NCI-H69 (cell line): ENCODE measurements at regions not wholly inside any gene's neighbourhood (a gene's known extent, or its start where the extent isn't known, plus 50 kb on each side); places are given as distances from the start of the nearest gene placed in this dataset.

Experiments
- DNase-seq: peaks from one replicate; lab custom pipeline; 2025; lab: John Stamatoyannopoulos, UW

- no peak for DNase-seq
Observed at GRCh38 chr7:94810496-94810895, 96.9 kb upstream of the PPP1R9A start.

- no peak for DNase-seq
Observed at GRCh38 chr7:94813917-94814316, 93.5 kb upstream of the PPP1R9A start.

- peak; percentile 19 for DNase-seq
Observed at GRCh38 chr7:94823947-94824346, 83.4 kb upstream of the PPP1R9A start.

- DNase-seq, result no peak
Observed at GRCh38 chr7:94829987-94830386, 77.4 kb upstream of the PPP1R9A start.

- DNase-seq, result no peak
Observed at GRCh38 chr7:94832051-94832450, 75.3 kb upstream of the PPP1R9A start.

- no peak for DNase-seq
Observed at GRCh38 chr7:94834359-94834758, 73.0 kb upstream of the PPP1R9A start.

- no peak for DNase-seq
Observed at GRCh38 chr7:94838717-94839116, 68.7 kb upstream of the PPP1R9A start.

- DNase-seq, result no peak
Observed at GRCh38 chr7:94843553-94843952, 63.8 kb upstream of the PPP1R9A start.

- DNase-seq, result no peak
Observed at GRCh38 chr7:94848531-94848930, 58.9 kb upstream of the PPP1R9A start.

- no peak for DNase-seq
Observed at GRCh38 chr7:94848992-94849576, 58.3 kb upstream of the PPP1R9A start.

GRCh38 chr7:94849636-94850208, 57.7 kb upstream of the PPP1R9A start:
- no peak for DNase-seq

GRCh38 chr7:94855589-94855988, 51.8 kb upstream of the PPP1R9A start:
- DNase-seq, result no peak

GRCh38 chr7:94856643-94857042, 50.8 kb upstream of the PPP1R9A start:
- DNase-seq, result no peak
